ENCODE measurements at regions not wholly inside any gene's neighbourhood (a gene's known extent, or its start where the extent isn't known, plus 50 kb on each side); places are given as distances from the start of the nearest gene placed in this dataset.

- no CpG with 5 or more reads among the region's 4 CpGs for WGBS, 2 donors (ENCODE audit: extremely low coverage in 2 of 2, insufficient read length in 2 of 2, insufficient replicate concordance in 1 of 2)
- peaks cover 0 to 2% of the 10 kb centered on the region in 2 donors for H3K4me1 ChIP-seq (ENCODE audit: control insufficient read depth in 2 of 2, insufficient read depth in 1 of 2, low read depth in 1 of 2, low read length in 2 of 2)
- no peak overlapping the region for H4K91ac ChIP-seq (ENCODE audit: low read depth, low read length, poor library complexity)
- peaks cover 0 to 2% of the 10 kb centered on the region in 2 donors for H3K9me3 ChIP-seq (replicated peaks in 1 of 2; ENCODE audit: control insufficient read depth in 2 of 2, insufficient read depth in 1 of 2, low read depth in 1 of 2, low read length in 2 of 2)
- H3K14ac ChIP-seq (ENCODE audit: low read length), result no peak overlapping the region
- no peak overlapping the region for H3K4ac ChIP-seq (ENCODE audit: low read length)
- H3K4me3 ChIP-seq (ENCODE audit: low read length in 2 of 2), result no peak overlapping the region
- H2BK120ac ChIP-seq (ENCODE audit: low read depth, low read length), result no peak overlapping the region
- H3K27me3 ChIP-seq (ENCODE audit: control insufficient read depth in 3 of 3, insufficient read depth in 3 of 3, low read depth in 1 of 3, low read length in 3 of 3), result no peaks in the 10 kb centered on the region
- no peaks in the 10 kb centered on the region for H3K79me1 ChIP-seq (ENCODE audit: low read depth, low read length)
- H2AFZ ChIP-seq (ENCODE audit: low read length), result no peak overlapping the region
- H3K27ac ChIP-seq (replicated peaks; ENCODE audit: low read length), result no peak overlapping the region
- no peak overlapping the region for H2AK5ac ChIP-seq (ENCODE audit: low read depth, low read length)
- H2BK15ac ChIP-seq (ENCODE audit: low read length), result no peak overlapping the region
- no peak overlapping the region for H2BK12ac ChIP-seq (ENCODE audit: low read length)
- H3K36me3 ChIP-seq (replicated peaks in 1 of 2; ENCODE audit: control insufficient read depth in 2 of 2, insufficient read depth in 2 of 2, low read length in 2 of 2), result no peaks in the 10 kb centered on the region
- H3K23ac ChIP-seq (ENCODE audit: low read depth, low read length, poor library complexity), result no peak overlapping the region
- H3K4me2 ChIP-seq (ENCODE audit: insufficient read depth, low read length, poor library complexity, severe bottlenecking), result no peak overlapping the region
- no peak for DNase-seq (ENCODE audit: low spot score)
- H3K18ac ChIP-seq (ENCODE audit: low read length), result no peak overlapping the region
- no peak overlapping the region for H2BK5ac ChIP-seq (ENCODE audit: low read length)
- H4K8ac ChIP-seq (ENCODE audit: low read depth, low read length), result no peak overlapping the region
- H3K9ac ChIP-seq (ENCODE audit: low read depth, low read length, poor library complexity), result no peak overlapping the region
Observed at GRCh38 chr15:92291900-92292299, 101.8 kb upstream of the ST8SIA2 start.

GRCh38 chr15:92294759-92295158, 98.9 kb upstream of the ST8SIA2 start:
- Histone ChIP-seq H3K4me2 (ENCODE audit: insufficient read depth, low read length, poor library complexity, severe bottlenecking) (no peak overlapping the region), H2BK120ac (ENCODE audit: low read depth, low read length) (no peak overlapping the region), H3K18ac (ENCODE audit: low read length) (no peak overlapping the region), H2BK15ac (ENCODE audit: low read length) (no peak overlapping the region), H3K4me3 (ENCODE audit: low read length in 2 of 2) (no peak overlapping the region), H3K4ac (ENCODE audit: low read length) (no peak overlapping the region), H4K91ac (ENCODE audit: low read depth, low read length, poor library complexity) (no peak overlapping the region), H2BK5ac (ENCODE audit: low read length) (no peak overlapping the region), H3K27me3 (ENCODE audit: control insufficient read depth in 3 of 3, insufficient read depth in 3 of 3, low read depth in 1 of 3, low read length in 3 of 3) (no peaks in the 10 kb centered on the region), H3K9ac (ENCODE audit: low read depth, low read length, poor library complexity) (no peak overlapping the region), H3K36me3 (replicated peaks in 1 of 2; ENCODE audit: control insufficient read depth in 2 of 2, insufficient read depth in 2 of 2, low read length in 2 of 2) (no peaks in the 10 kb centered on the region), H3K14ac (ENCODE audit: low read length) (no peak overlapping the region), H3K23ac (ENCODE audit: low read depth, low read length, poor library complexity) (no peak overlapping the region), H3K27ac (replicated peaks; ENCODE audit: low read length) (no peak overlapping the region), H2AFZ (ENCODE audit: low read length) (no peak overlapping the region), H4K8ac (ENCODE audit: low read depth, low read length) (no peak overlapping the region), H3K9me3 (replicated peaks in 1 of 2; ENCODE audit: control insufficient read depth in 2 of 2, insufficient read depth in 1 of 2, low read depth in 1 of 2, low read length in 2 of 2) (no peaks in the 10 kb centered on the region), H2AK5ac (ENCODE audit: low read depth, low read length) (no peak overlapping the region), H3K4me1 (ENCODE audit: control insufficient read depth in 2 of 2, insufficient read depth in 1 of 2, low read depth in 1 of 2, low read length in 2 of 2) (peaks cover 0 to 2% of the 10 kb centered on the region in 2 donors), H2BK12ac (ENCODE audit: low read length) (no peak overlapping the region), H3K79me1 (ENCODE audit: low read depth, low read length) (no peaks in the 10 kb centered on the region)
- no CpG with 5 or more reads among the region's 5 CpGs for WGBS, 2 donors (ENCODE audit: extremely low coverage in 2 of 2, insufficient read length in 2 of 2, insufficient replicate concordance in 1 of 2)
- no peak for DNase-seq (ENCODE audit: low spot score)

GRCh38 chr15:92304223-92304975, 89.3 kb upstream of the ST8SIA2 start:
- Histone ChIP-seq H3K4ac (ENCODE audit: low read length) (no peak overlapping the region), H4K91ac (ENCODE audit: low read depth, low read length, poor library complexity) (no peak overlapping the region), H3K9me3 (replicated peaks in 1 of 2; ENCODE audit: control insufficient read depth in 2 of 2, insufficient read depth in 1 of 2, low read depth in 1 of 2, low read length in 2 of 2) (no peaks in the 10 kb centered on the region), H2AFZ (ENCODE audit: low read length) (no peak overlapping the region), H2BK120ac (ENCODE audit: low read depth, low read length) (no peak overlapping the region), H3K4me1 (ENCODE audit: control insufficient read depth in 2 of 2, insufficient read depth in 1 of 2, low read depth in 1 of 2, low read length in 2 of 2) (peaks cover 5% of the 10 kb centered on the region in 2 donors), H3K23ac (ENCODE audit: low read depth, low read length, poor library complexity) (no peak overlapping the region), H3K36me3 (replicated peaks in 1 of 2; ENCODE audit: control insufficient read depth in 2 of 2, insufficient read depth in 2 of 2, low read length in 2 of 2) (no peaks in the 10 kb centered on the region), H3K14ac (ENCODE audit: low read length) (no peak overlapping the region), H3K4me3 (ENCODE audit: low read length in 2 of 2) (no peak overlapping the region), H3K18ac (ENCODE audit: low read length) (no peak overlapping the region), H3K9ac (ENCODE audit: low read depth, low read length, poor library complexity) (no peak overlapping the region), H2BK15ac (ENCODE audit: low read length) (no peak overlapping the region), H3K4me2 (ENCODE audit: insufficient read depth, low read length, poor library complexity, severe bottlenecking) (no peak overlapping the region), H2AK5ac (ENCODE audit: low read depth, low read length) (no peak overlapping the region), H3K27me3 (ENCODE audit: control insufficient read depth in 3 of 3, insufficient read depth in 3 of 3, low read depth in 1 of 3, low read length in 3 of 3) (peaks cover 0 to 19% (median 0%) of the 10 kb centered on the region in 3 experiments), H3K79me1 (ENCODE audit: low read depth, low read length) (no peaks in the 10 kb centered on the region), H4K8ac (ENCODE audit: low read depth, low read length) (no peak overlapping the region), H2BK12ac (ENCODE audit: low read length) (no peak overlapping the region), H3K27ac (replicated peaks; ENCODE audit: low read length) (no peak overlapping the region), H2BK5ac (ENCODE audit: low read length) (no peak overlapping the region)
- DNase-seq (ENCODE audit: low spot score), result no peak
- WGBS, 2 donors (ENCODE audit: extremely low coverage in 2 of 2, insufficient read length in 2 of 2, insufficient replicate concordance in 1 of 2), result no CpG with 5 or more reads among the region's 12 CpGs

GRCh38 chr15:92305343-92305742, 88.3 kb upstream of the ST8SIA2 start:
- DNase-seq (ENCODE audit: low spot score), result no peak
- H3K4me3 ChIP-seq (ENCODE audit: low read length in 2 of 2), result no peak overlapping the region
- no CpG with 5 or more reads among the region's 2 CpGs for WGBS, 2 donors (ENCODE audit: extremely low coverage in 2 of 2, insufficient read length in 2 of 2, insufficient replicate concordance in 1 of 2)
- peaks cover 0 to 19% (median 0%) of the 10 kb centered on the region in 3 experiments for H3K27me3 ChIP-seq (ENCODE audit: control insufficient read depth in 3 of 3, insufficient read depth in 3 of 3, low read depth in 1 of 3, low read length in 3 of 3)
- H2BK12ac ChIP-seq (ENCODE audit: low read length), result no peak overlapping the region
- no peaks in the 10 kb centered on the region for H3K36me3 ChIP-seq (replicated peaks in 1 of 2; ENCODE audit: control insufficient read depth in 2 of 2, insufficient read depth in 2 of 2, low read length in 2 of 2)
- H2AFZ ChIP-seq (ENCODE audit: low read length), result no peak overlapping the region
- no peak overlapping the region for H3K23ac ChIP-seq (ENCODE audit: low read depth, low read length, poor library complexity)
- no peak overlapping the region for H3K4me2 ChIP-seq (ENCODE audit: insufficient read depth, low read length, poor library complexity, severe bottlenecking)
- H3K18ac ChIP-seq (ENCODE audit: low read length), result no peak overlapping the region
- H3K9me3 ChIP-seq (replicated peaks in 1 of 2; ENCODE audit: control insufficient read depth in 2 of 2, insufficient read depth in 1 of 2, low read depth in 1 of 2, low read length in 2 of 2), result no peaks in the 10 kb centered on the region
- H3K9ac ChIP-seq (ENCODE audit: low read depth, low read length, poor library complexity), result no peak overlapping the region
- peaks cover 5% of the 10 kb centered on the region in 2 donors for H3K4me1 ChIP-seq (ENCODE audit: control insufficient read depth in 2 of 2, insufficient read depth in 1 of 2, low read depth in 1 of 2, low read length in 2 of 2)
- H3K14ac ChIP-seq (ENCODE audit: low read length), result no peak overlapping the region
- H3K4ac ChIP-seq (ENCODE audit: low read length), result no peak overlapping the region
- H3K79me1 ChIP-seq (ENCODE audit: low read depth, low read length), result no peaks in the 10 kb centered on the region
- H4K91ac ChIP-seq (ENCODE audit: low read depth, low read length, poor library complexity), result no peak overlapping the region
- H2AK5ac ChIP-seq (ENCODE audit: low read depth, low read length), result no peak overlapping the region
- no peak overlapping the region for H2BK15ac ChIP-seq (ENCODE audit: low read length)
- no peak overlapping the region for H3K27ac ChIP-seq (replicated peaks; ENCODE audit: low read length)
- no peak overlapping the region for H4K8ac ChIP-seq (ENCODE audit: low read depth, low read length)
- no peak overlapping the region for H2BK120ac ChIP-seq (ENCODE audit: low read depth, low read length)
- no peak overlapping the region for H2BK5ac ChIP-seq (ENCODE audit: low read length)

All from neuronal stem cell (in vitro differentiated cells).